Erythroblast (primary cell): ENCODE measurements at regions not wholly inside any gene's neighbourhood (a gene's known extent, or its start where the extent isn't known, plus 50 kb on each side); places are given as distances from the start of the nearest gene placed in this dataset.

Source experiments
- GATA1 ChIP-seq: IDR thresholded peaks from 2 replicates; pipeline ENCODE4 v1.6.1; 2011; ENCODE audit warnings: low read depth, mild to moderate bottlenecking, control low read depth, low read length, moderate library complexity
- POLR2A ChIP-seq: IDR thresholded peaks from 2 replicates; pipeline ENCODE4 v1.6.1; 2011; ENCODE audit warnings: mild to moderate bottlenecking, low read length

DNA sequence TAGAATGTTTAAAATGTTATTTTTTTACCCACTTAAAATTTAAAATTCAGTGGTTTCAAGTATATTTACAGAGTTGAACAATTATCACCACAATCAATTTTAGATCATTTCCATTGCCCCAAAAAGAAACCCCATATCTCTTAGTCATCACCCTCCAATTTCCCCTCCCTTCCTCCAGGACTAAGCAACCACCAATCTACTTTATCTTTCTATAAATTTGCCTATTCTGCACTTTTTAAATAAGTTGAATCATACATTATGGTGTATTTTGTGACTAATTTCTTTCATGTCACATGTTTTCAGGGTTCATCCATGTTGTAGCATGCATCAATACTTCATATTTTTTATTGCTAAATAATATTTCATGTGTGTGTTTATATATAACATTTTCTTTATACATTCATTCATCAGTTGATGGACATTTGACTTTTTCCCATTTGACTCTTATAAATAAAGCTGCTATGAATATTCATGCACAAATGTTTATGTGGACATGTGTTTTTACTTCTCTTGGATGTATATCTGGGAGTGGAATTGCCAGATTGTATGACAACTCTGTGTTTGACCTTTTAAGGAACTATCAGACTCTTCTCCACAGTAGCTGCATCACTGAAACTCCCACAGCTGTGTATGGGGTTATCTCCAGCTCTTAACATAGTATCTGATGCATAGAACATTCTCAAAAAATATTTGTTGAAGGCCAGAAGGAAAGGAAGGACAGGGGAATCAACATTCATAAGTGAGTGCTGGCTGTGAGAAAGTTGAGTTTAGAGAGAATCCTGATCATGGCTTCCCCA, 107.8 kb upstream of the OXGR1 start:
- no peak for TF ChIP-seq POLR2A
- TF ChIP-seq GATA1, result no peak
